K562 (cell line): ENCODE measurements at regions not wholly inside any gene's neighbourhood (a gene's known extent, or its start where the extent isn't known, plus 50 kb on each side); places are given as distances from the start of the nearest gene placed in this dataset.
"Not testable (repeated sequence)": the region's sequence is repeated elsewhere in the genome, so short reads cannot be mapped to it uniquely, and the experiment has no call there.

ENCODE experiments used
- CHD4 ChIP-seq: fragments of 200-600 bp; sonication (generic); IDR thresholded peaks from 3 replicates; pipeline ENCODE4 v1.6.1; 2012; ENCODE audit warnings: low read depth, mild to moderate bottlenecking, mixed read lengths, low read length, inconsistent platforms; ENCODE audit not compliant: insufficient read depth, insufficient replicate concordance, poor library complexity, severe bottlenecking
- CTCF ChIP-seq, 3 experiments: IDR thresholded peaks in 2 of 3; conservative IDR thresholded peaks in 1 of 3; 2 replicates each; pipeline ENCODE4 v1.5.1; 2011 to 2012; ENCODE audit warnings: low read length in 3 of 3, mild to moderate bottlenecking in 3 of 3, control low read depth in 2 of 3, improper control_type of control experiment in 1 of 3, inconsistent platforms in 1 of 3, low read depth in 1 of 3, mixed read lengths in 1 of 3, moderate library complexity in 1 of 3; ENCODE audit not compliant: insufficient read depth in 2 of 3
- NCOA1 ChIP-seq: fragments of 450-650 bp; IDR thresholded peaks from 2 replicates; pipeline ENCODE4 v1.6.1; 2016; ENCODE audit warnings: low read depth
- NFRKB ChIP-seq: fragments of 450-650 bp; IDR thresholded peaks from 2 replicates; pipeline ENCODE4 v1.6.1; 2016; ENCODE audit warnings: low read depth

- TF ChIP-seq CHD4; NCOA1; CTCF (IDR thresholded peaks at IDR 0.05 in 2 of 3, conservative IDR thresholded peaks at IDR 0.05 in 1 of 3; ENCODE audit: insufficient read depth in 2 of 3, low read depth in 1 of 3, low read length in 3 of 3); NFRKB: not testable (repeated sequence)
Observed at GRCh38 chr17:15864472-15864871, 80.5 kb upstream of the ADORA2B start.
